NCI-H748 (cell line): ENCODE measurements at regions not wholly inside any gene's neighbourhood (a gene's known extent, or its start where the extent isn't known, plus 50 kb on each side); places are given as distances from the start of the nearest gene placed in this dataset.
"Not testable (repeated sequence)": the region's sequence is repeated elsewhere in the genome, so short reads cannot be mapped to it uniquely, and the experiment has no call there.

Experiments used
- DNase-seq: peaks from one replicate; lab custom pipeline; 2025; ENCODE audit not compliant: unreplicated experiment; lab: John Stamatoyannopoulos, UW

DNA sequence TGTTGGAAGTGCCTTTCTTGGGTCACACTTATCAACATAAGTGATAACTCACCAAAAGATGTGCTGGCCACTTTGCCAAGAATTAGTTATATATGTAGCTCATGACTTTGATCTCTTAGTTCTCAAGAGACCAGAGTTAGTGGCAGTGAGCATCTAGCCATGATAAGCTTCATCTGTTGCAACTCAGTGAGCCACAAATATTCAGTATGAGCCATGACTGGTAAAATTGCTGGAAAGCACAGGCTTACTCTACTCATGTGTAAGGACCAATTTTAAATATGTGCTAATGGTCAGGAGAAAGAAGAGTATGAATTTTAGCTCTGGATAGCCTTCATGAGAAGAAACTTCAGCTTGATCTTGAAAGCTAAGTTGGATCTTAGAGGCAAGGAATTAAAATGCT, 59.4 kb upstream of the TLL1 start:
- DNase-seq: no peak

GRCh38 chr4:165814256-165815020, 58.6 kb upstream of the TLL1 start:
- peak; percentile 29 for DNase-seq

DNA sequence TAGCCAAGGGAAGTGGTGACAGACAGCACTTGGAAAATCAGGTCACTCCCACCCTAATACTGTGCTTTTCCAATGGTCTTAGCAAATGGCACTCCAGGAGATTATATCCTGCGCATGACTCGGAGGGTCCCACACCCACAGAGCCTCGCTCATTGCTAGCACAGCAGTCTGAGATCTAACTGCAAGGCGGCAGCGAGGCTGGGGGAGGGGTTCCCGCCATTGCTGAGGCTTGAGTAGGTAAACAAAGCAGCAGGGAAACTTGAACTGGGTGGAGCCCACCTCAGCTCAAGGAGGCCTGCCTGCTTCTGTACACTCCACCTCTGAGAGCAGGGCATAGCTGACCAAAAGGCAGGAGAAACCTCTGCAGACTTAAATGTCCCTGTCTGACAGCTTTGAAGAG, 53.9 kb upstream of the TLL1 start:
- not testable (repeated sequence) for DNase-seq
